Islet precursor cell (in vitro differentiated cells): ENCODE measurements at regions not wholly inside any gene's neighbourhood (a gene's known extent, or its start where the extent isn't known, plus 50 kb on each side); places are given as distances from the start of the nearest gene placed in this dataset.
"Not testable (repeated sequence)": the region's sequence is repeated elsewhere in the genome, so short reads cannot be mapped to it uniquely, and the experiment has no call there.

ENCODE experiments used
- DNase-seq: peaks from one replicate; pipeline ENCODE4 v3.0.0-alpha.2; 2018

GRCh38 chrX:150167482-150168324 lies 195.4 kb upstream of the MAMLD1 start:
- DNase-seq, result peak; percentile 2

DNA sequence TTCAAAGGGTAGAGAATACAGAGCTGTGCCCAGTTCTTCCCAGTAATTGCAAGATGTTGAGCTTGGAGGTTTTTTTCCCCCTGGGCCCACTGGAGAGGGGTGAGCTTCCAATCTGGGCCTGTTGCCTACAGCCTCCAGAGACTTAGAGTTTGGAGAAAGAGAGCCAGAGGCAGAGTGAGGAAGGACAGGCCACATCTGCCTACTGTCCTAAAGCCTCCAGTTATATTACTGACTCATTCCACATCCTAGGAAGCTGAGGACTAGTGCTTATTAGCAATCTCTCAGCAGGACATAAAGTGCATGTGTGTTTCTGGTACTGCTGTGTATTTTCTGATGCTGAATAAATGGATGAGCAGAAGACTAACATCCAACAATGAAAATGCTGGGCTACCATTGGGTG lies 181.0 kb upstream of the MAMLD1 start:
- DNase-seq, result peak; percentile 12

- no peak for DNase-seq
These were observed 178.6 kb upstream of the MAMLD1 start for GRCh38 chrX:150184491-150184890.

GRCh38 chrX:150185766-150186165 lies 177.4 kb upstream of the MAMLD1 start:
- no peak for DNase-seq

DNA sequence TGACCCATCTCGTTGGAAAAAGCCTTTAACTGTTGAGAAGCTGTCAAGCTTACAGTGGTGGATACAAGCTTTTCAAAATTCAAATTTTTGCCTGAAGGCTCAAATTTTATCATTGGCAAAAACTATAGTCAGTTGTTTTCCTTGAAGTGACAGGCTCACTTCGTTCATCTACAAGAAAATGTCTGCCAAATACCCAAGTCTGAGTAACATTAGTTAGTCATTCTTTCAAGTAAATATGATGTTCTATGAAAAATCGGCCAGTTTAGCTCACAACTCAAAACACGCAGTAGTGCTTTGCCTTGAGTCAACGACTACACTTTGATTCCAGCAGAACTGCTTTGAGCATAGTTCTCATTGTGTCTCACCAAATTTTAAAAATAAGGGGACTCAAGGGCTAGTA lies 170.3 kb upstream of the MAMLD1 start:
- DNase-seq, result no peak

- DNase-seq, result no peak
These were observed 166.8 kb upstream of the MAMLD1 start for GRCh38 chrX:150196285-150196684.

- no peak for DNase-seq
These were observed 165.7 kb upstream of the MAMLD1 start for GRCh38 chrX:150197388-150197787.

GRCh38 chrX:150198776-150199175 lies 164.3 kb upstream of the MAMLD1 start:
- no peak for DNase-seq

- DNase-seq, result no peak
These were observed 163.9 kb upstream of the MAMLD1 start for GRCh38 chrX:150199181-150199580.

DNA sequence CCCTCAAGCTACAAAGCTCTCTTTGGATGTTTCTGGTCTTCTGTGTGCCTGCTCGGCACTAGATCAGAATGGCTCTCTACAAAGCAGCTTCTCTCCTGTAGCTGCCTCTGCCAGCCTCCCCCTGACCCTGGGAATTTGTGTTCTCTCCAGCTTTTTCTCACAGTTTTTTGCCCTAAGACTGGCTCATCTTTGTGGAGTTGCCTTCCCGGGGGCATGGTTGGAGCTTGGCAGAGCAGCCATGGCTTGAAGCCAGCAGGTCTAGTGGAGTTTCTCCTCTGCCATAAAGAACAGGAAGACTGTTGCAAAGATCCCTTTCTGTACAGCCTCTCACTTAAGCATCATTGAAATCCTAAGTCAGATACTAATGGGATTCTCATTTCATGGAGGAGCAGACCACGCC lies 163.3 kb upstream of the MAMLD1 start:
- DNase-seq, result no peak

DNA sequence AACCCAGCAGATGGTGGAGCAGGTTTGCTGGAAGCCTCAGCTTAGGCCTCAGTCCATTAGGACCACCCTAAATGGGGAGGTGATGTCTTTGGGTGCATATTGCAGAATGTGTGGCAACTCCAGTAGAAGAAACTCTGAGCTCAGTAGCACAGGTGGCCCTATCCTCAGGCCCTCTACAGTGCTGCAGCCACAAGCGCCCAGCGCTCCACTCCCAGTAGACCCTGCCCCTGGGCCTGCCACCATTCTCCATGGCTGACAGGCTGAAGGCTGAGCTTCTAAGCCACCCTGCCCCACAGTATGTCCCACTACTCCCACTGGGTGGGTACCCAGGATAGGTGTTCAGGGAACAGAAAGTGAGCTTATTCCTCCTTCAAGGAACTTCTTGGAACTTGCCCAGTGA lies 162.8 kb upstream of the MAMLD1 start:
- no peak for DNase-seq

DNA sequence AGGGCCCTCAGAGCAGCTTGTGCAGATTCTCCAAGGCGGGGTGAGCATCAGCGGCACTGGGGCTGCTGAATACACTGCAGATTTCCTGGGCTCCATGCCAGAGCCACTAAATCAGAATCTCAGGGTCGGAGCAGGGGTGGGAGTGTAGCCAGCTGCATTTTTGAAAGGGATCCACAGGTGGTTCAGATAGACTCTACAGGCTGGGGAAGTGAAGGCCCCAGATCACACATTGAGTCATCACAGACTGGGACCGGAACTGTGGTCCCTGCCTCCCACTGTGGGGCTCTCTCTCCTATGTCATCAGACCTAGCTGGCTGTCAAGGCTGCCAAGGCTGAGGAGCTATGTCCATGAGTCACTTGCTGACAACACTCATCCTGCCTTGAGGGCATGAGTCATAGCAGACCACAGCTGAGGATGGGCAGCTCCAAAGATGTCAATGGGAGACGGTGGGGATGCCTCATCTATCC lies 162.3 kb upstream of the MAMLD1 start:
- DNase-seq, result peak; percentile 93

DNA sequence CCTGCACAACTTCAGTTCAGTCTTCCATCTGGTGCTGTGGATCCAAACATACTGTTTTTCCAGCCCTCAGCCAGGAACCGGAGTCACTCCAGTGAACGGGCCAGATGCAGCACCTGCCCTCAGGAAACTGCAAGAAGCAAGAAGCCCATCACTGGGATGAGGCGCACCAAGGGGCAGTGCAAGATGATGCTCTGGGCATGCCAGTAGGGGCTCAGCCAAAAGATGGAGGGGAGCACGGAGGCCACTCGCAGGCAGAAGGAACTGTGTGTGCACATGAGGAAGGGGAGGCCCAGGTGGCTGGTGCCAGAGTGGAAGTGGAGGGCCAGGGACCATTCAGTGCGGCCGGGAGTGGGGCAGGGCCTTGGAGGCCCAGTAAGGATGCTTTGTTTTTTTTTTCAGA lies 161.7 kb upstream of the MAMLD1 start:
- no peak for DNase-seq

- DNase-seq, result no peak
These were observed 161.3 kb upstream of the MAMLD1 start for GRCh38 chrX:150201841-150202240.

DNA sequence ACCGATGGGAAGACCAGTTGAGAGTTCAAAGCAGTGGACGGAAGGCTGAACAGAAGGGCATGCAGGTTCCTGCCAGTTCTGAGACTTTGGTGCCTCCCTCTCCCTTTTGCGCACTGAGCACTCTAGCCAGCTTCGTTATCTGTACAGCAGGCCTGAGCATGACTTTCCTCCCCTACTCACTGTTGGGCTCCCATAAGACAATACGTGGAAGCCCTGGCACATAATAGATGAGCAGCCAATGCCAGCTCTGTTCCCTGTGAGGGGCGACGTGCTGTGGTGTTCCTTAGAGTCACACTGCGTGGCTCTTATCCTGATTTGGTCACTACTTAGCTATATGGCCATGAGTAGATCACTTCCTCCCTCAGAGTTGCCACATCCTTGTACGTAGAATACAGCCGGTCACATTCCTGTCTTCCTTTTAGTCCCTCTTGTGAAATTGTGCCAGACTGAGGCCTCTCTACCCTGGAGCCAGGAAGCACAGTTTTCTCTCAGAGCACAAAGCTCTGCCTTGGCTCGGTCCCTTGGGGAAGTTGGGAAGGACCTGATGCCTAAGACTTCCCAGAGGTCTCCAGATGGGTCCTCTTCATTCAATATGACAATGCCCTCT lies 160.4 kb upstream of the MAMLD1 start:
- peak; percentile 22 for DNase-seq

- no peak for DNase-seq
These were observed 159.9 kb upstream of the MAMLD1 start for GRCh38 chrX:150203248-150203645.

DNA sequence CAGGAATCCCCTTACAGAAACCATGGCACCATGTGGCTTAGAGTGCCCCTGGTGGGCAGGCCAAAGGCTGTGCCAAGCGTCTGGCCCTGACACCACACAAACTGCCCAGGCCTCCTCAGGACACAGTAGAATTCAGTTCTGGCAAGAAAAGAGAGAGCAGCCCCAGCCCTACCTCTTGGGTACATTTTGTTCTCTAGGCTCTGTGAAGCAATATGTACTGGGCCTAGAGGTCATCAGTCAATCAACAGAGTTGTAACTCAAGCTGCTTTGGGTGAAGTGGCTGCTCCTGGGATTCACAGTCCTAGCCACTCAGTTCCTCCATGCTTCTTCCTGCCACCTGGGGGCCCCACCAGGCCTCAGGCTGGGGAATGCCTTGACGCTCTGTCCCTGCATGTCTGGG lies 158.1 kb upstream of the MAMLD1 start:
- DNase-seq, result no peak

GRCh38 chrX:150207733-150208132 lies 155.4 kb upstream of the MAMLD1 start:
- no peak for DNase-seq

GRCh38 chrX:150211988-150212387 lies 151.1 kb upstream of the MAMLD1 start:
- DNase-seq, result peak; percentile 24

DNA sequence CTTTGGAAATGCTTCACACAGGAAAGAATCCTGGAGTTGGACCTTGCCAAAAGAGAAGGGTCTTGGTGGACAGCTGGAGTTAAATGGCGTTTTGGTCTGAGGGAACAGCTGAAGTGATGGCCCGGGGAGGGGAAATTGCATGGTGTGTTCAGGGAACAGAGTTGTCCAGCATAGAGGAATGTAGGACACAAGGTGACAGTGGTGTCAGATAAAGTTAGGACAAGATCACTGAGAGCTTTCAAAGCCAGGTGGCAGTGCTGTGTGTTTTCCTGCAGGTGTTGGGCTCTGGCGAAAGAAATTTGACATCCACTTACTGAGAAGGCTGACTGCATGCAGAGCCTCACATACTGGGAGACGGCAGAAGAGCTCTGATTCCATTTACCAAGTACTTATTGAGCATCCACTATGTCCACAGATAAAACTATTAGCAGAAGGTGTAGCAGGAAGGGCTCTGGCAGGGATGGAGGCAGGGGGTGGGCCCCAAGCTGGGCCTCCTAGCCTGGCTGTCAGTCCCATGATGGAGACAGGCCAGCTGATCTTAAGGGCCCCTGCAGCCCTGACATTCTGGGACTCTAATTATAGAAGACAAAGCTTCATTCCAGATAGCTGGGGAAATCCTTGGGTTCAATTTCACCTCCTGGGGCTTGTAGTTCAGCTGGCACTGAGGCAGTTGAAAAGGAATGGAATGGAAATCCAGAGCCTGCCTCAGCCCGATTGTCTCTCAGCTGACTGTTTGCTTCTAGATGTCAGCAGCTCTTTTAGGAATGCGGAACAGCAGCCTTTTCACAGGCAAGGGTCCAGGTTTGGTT lies 150.2 kb upstream of the MAMLD1 start:
- DNase-seq, result no peak

DNA sequence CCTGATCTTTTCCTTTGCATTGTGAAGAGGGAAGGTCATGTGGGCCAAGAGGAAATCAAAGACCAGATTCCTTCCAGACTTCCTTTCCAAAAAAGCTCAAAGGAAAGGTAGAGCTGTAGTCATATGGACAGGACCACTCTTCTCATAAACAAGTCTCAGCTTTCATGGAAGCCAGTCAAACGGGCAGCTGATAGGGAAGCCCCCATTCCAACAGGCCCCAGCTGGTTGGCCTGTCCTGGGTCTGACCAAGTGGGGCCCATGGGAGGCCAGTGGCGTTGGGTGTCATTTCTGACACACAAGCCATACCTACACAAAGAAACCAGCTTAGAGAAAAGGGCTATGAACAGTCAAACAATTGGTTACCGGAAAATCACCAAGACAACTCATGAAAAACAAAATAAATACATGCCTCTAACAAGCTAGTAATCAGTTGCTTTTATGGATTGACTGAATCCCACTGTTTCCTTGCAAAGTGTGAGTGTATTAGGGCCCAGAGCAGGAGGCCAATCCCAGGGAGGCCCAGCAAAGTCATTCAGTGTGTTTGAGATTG lies 149.6 kb upstream of the MAMLD1 start:
- DNase-seq, result no peak

DNA sequence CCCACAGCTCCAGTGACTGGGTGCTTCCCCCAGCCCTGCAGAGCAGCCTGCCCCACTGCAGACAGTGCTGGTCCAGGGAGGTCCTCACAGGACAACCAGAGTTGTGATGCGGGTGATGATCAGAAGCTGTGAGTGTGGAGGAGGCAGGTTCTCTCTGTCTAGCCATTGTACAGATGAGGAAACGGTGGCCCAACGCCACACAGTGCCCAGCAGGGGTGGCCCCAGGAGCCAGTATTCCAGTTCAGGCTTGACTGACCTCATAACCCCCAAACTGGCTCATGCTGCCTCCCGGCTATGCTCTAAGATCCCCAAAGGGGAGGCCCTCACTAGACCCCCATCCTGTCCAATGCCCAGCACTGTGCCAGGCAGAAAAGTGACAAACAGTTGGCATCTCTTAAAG lies 147.1 kb upstream of the MAMLD1 start:
- not testable (repeated sequence) for DNase-seq

DNA sequence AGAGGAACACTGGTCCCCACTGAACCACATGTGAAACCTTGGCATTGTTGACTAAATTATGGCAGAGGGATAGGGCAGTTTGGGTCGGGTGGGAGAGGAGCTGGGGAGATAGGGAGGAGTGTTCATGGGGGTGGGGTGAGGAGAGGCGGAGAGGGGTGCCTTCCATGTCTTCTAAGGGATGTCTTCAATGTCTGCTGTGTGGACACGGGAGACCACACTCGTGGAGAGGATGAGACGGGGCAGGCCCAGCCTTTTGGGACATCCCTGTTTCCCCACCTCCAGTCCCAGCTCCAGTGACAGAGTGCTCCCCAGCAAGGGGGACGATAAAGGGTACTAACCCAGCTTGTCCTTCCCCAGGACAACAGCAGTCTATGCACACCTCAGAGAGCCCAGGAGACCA lies 146.4 kb upstream of the MAMLD1 start:
- no peak for DNase-seq
